ENCODE measurements at regions not wholly inside any gene's neighbourhood (a gene's known extent, or its start where the extent isn't known, plus 50 kb on each side); places are given as distances from the start of the nearest gene placed in this dataset.

DNA sequence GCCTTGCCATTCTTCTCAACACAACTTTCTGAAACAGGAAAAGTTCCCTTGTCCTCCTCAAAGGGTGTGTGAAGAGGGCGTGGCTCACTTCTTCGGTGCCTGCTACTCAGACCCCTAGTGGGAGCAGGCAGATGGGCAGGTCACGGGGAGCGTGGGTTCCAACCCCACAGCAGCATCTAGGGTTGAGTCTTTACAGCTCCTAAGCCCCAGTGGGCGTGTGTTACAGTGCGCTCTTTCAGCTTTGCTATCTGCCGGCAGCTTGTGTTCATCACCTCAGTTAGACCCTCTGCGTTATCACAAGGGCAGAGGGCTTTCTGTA, 57.5 kb upstream of the KLF3 start:
- DNase-seq (ENCODE audit: low read depth in 2 of 2): no peak
- TF ChIP-seq, protein P1, sequence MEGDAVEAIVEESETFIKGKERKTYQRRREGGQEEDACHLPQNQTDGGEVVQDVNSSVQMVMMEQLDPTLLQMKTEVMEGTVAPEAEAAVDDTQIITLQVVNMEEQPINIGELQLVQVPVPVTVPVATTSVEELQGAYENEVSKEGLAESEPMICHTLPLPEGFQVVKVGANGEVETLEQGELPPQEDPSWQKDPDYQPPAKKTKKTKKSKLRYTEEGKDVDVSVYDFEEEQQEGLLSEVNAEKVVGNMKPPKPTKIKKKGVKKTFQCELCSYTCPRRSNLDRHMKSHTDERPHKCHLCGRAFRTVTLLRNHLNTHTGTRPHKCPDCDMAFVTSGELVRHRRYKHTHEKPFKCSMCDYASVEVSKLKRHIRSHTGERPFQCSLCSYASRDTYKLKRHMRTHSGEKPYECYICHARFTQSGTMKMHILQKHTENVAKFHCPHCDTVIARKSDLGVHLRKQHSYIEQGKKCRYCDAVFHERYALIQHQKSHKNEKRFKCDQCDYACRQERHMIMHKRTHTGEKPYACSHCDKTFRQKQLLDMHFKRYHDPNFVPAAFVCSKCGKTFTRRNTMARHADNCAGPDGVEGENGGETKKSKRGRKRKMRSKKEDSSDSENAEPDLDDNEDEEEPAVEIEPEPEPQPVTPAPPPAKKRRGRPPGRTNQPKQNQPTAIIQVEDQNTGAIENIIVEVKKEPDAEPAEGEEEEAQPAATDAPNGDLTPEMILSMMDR (IDR thresholded peaks at IDR 0.05; ENCODE audit: low read depth, low read length): no peak
- no peak overlapping the region for H3K4me3 ChIP-seq (replicated peaks in 1 of 2; ENCODE audit: low read depth in 2 of 2, low read length in 2 of 2)

- TF ChIP-seq, protein P1 (IDR thresholded peaks at IDR 0.05; ENCODE audit: low read depth, low read length): no peak
- no peak overlapping the region for H3K4me3 ChIP-seq (replicated peaks in 1 of 2; ENCODE audit: low read depth in 2 of 2, low read length in 2 of 2)
- DNase-seq (ENCODE audit: low read depth in 2 of 2): no peak
Observed at GRCh38 chr4:38609614-38610013, 54.4 kb upstream of the KLF3 start.

DNA sequence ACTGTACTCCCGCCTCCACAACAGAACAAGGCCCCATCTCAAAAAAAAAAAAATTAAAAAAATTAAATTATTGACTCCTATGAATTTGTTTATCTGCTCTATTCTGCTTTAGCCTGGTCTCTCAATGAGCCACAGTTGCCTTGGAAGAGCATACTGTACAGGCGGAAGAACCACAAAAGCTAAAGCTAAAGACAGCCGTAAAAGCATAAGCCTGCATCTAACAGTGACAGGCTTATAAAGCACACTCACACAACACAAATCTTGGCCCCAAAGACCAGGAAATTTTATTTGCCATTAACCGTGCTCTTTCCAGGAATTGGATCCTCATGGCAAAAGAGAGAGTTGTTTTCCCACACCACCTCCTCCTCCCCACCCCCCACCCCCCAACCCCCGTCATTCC, 53.5 kb upstream of the KLF3 start:
- H3K4me3 ChIP-seq (replicated peaks in 1 of 2; ENCODE audit: low read depth in 2 of 2, low read length in 2 of 2): no peak overlapping the region
- TF ChIP-seq, protein P1 (IDR thresholded peaks at IDR 0.05; ENCODE audit: low read depth, low read length): no peak
- no peak for DNase-seq (ENCODE audit: low read depth in 2 of 2)

DNA sequence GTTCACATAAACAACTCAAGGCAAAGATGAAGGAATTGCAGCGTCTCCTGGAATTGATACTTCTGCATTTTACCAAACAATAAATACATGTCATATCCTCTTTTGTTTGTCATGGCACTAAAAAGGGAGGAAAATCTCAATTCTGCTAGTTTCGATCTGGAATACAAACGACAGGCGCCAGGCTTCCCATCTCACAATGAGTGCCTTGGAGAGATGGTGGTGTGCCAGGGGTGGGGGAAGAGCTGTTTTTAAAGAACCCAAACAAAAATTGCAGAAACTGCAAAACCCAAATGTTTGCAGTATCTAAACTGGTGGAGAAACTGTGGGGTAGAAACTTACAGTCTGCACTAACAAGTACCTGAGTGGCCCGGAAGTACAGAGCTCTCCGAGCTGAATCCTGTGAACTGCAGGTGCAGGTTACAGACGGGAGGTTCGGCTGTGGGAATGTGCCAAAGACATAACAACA, 53.0 kb upstream of the KLF3 start:
- H3K4me3 ChIP-seq (replicated peaks in 1 of 2; ENCODE audit: low read depth in 2 of 2, low read length in 2 of 2): no peak overlapping the region
- TF ChIP-seq, protein P1 (IDR thresholded peaks at IDR 0.05; ENCODE audit: low read depth, low read length): no peak
- no peak for DNase-seq (ENCODE audit: low read depth in 2 of 2)

DNA sequence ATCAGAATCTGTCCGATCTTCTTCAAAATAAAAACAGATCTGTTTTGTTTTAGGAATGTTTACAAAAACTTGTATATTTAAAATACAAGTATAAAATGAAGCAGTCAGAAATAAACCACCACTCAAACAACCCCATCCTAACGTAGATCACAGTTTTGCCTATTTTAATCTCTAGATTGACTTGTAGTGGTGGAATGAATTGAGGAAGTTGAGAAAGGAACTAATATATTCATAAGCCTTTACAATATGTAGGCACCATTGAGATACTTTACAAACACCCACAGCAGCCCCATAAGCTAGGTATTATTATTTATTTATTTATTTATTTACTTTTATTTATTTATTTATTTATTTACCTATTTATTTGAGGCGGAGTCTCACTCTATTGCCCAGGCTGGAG, 52.3 kb upstream of the KLF3 start:
- DNase-seq (ENCODE audit: low read depth in 2 of 2): no peak
- no peak overlapping the region for H3K4me3 ChIP-seq (replicated peaks in 1 of 2; ENCODE audit: low read depth in 2 of 2, low read length in 2 of 2)
- TF ChIP-seq, protein P1 (IDR thresholded peaks at IDR 0.05; ENCODE audit: low read depth, low read length): no peak

- DNase-seq (ENCODE audit: low read depth in 2 of 2): peak in 1 of 2 donors; percentile 41
- no peak overlapping the region for H3K4me3 ChIP-seq (replicated peaks in 1 of 2; ENCODE audit: low read depth in 2 of 2, low read length in 2 of 2)
- TF ChIP-seq, protein P1 (IDR thresholded peaks at IDR 0.05; ENCODE audit: low read depth, low read length): no peak
Observed at GRCh38 chr4:38612646-38613414, 51.2 kb upstream of the KLF3 start.

All from cardiac fibroblast (primary cell).